ENCODE measurements at regions not wholly inside any gene's neighbourhood (a gene's known extent, or its start where the extent isn't known, plus 50 kb on each side); places are given as distances from the start of the nearest gene placed in this dataset.

DNA sequence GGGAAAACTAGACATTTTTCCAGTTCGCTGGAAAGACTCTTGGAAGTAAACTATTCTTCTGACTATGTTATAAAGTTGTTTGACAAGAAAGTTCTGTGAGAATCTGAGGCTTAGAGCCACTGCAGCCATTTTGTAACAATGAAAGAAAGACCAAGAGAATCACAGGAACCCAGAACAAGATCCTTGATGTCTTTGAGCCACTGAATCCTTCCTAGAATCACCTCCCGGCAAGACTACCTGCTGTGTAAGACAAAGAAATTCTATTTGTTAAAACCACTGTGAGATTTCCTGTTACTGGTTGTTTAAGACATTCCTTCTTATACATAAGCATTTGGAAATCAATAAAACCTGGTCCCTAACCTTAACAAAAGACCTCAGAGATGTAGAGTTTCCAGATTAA is 175.7 kb upstream of the RASGEF1B start:
- no peak overlapping the region for H3K9ac ChIP-seq (ENCODE audit: control insufficient read depth, extremely low read depth, insufficient read depth, low read length)
- DNase-seq (ENCODE audit: low read depth, low spot score) (no peak), FAIRE-seq (no peak)
- no peak for TF ChIP-seq EZH2 (IDR thresholded peaks at IDR 0.05; ENCODE audit: low read length)
- no peak for TF ChIP-seq CTCF (optimal IDR thresholded peaks at IDR 0.05 in 1 of 3, IDR thresholded peaks at IDR 0.05 in 1 of 3, conservative IDR thresholded peaks at IDR 0.05 in 1 of 3; ENCODE audit: extremely low read depth in 1 of 3, insufficient read depth in 2 of 3, low read length in 3 of 3)
- no peak overlapping the region for H3K4me3 ChIP-seq (ENCODE audit: control insufficient read depth in 2 of 3, extremely low read depth in 1 of 3, insufficient read depth in 2 of 3, low read depth in 1 of 3, low read length in 3 of 3)
- H3K27me3 ChIP-seq (ENCODE audit: control insufficient read depth, extremely low read depth, insufficient read depth, low read length): no peaks in the 10 kb centered on the region
- dilution Hi-C loops (cut with MboI; ENCODE audit: extremely low pct_ligation_motif_present, low sequenced_read_pairs): no loop called here
- H3K79me2 ChIP-seq (ENCODE audit: control insufficient read depth, insufficient read depth, low read length): no peaks in the 10 kb centered on the region
- H3K36me3 ChIP-seq (ENCODE audit: control insufficient read depth in 2 of 2, extremely low read depth in 1 of 2, insufficient read depth in 2 of 2, low read length in 2 of 2): no peaks in the 10 kb centered on the region
- H2AFZ ChIP-seq (ENCODE audit: control insufficient read depth, low read length): no peak overlapping the region
- no peaks in the 10 kb centered on the region for H4K20me1 ChIP-seq (ENCODE audit: control insufficient read depth, extremely low read depth, insufficient read depth, low read length)
- no peak overlapping the region for H3K27ac ChIP-seq (ENCODE audit: control insufficient read depth, insufficient read depth, low read length)
- no peaks in the 10 kb centered on the region for H3K9me1 ChIP-seq (ENCODE audit: control insufficient read depth, extremely low read depth, insufficient read depth, low read length)
- no peaks in the 10 kb centered on the region for H3K4me1 ChIP-seq (ENCODE audit: control insufficient read depth, extremely low read depth, insufficient read depth, low read length)
- no peak overlapping the region for H3K4me2 ChIP-seq (ENCODE audit: control insufficient read depth, extremely low read depth, insufficient read depth, low read depth, low read length)
- no peaks in the 10 kb centered on the region for H3K9me3 ChIP-seq (ENCODE audit: control insufficient read depth, low read depth, low read length)

DNA sequence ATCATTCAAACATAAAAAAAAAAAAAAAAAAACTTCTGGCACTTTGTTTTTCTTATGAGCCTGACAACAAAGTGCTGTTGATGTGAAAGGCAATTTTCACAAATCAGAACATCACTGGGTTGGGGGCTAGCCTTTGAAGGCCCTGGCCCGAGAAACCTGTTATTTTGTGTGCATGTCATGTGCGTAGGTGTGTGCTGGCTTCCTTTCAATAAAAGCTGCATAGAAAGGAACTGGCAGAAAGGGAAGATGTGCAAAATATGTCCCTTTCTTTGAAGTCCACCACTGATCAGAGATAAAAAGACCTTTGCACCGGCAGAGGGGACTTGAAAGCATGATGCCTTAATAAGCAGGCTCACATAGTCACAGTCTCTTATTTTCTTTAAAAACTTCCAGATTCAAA is 170.8 kb upstream of the RASGEF1B start:
- no peak for FAIRE-seq
- H3K79me2 ChIP-seq (ENCODE audit: control insufficient read depth, insufficient read depth, low read length): no peaks in the 10 kb centered on the region
- dilution Hi-C loops (cut with MboI; ENCODE audit: extremely low pct_ligation_motif_present, low sequenced_read_pairs): no loop called here

More for the DNA sequence above, 170.8 kb upstream of the RASGEF1B start:
- no peaks in the 10 kb centered on the region for H4K20me1 ChIP-seq (ENCODE audit: control insufficient read depth, extremely low read depth, insufficient read depth, low read length)
- H3K27me3 ChIP-seq (ENCODE audit: control insufficient read depth, extremely low read depth, insufficient read depth, low read length): no peaks in the 10 kb centered on the region
- H3K9ac ChIP-seq (ENCODE audit: control insufficient read depth, extremely low read depth, insufficient read depth, low read length): no peak overlapping the region
- TF ChIP-seq EZH2 (IDR thresholded peaks at IDR 0.05; ENCODE audit: low read length) (no peak), CTCF (optimal IDR thresholded peaks at IDR 0.05 in 1 of 3, IDR thresholded peaks at IDR 0.05 in 1 of 3, conservative IDR thresholded peaks at IDR 0.05 in 1 of 3; ENCODE audit: extremely low read depth in 1 of 3, insufficient read depth in 2 of 3, low read length in 3 of 3) (no peak)
- no peaks in the 10 kb centered on the region for H3K9me3 ChIP-seq (ENCODE audit: control insufficient read depth, low read depth, low read length)
- H3K9me1 ChIP-seq (ENCODE audit: control insufficient read depth, extremely low read depth, insufficient read depth, low read length): no peaks in the 10 kb centered on the region
- H3K4me2 ChIP-seq (ENCODE audit: control insufficient read depth, extremely low read depth, insufficient read depth, low read depth, low read length): no peak overlapping the region
- H3K4me3 ChIP-seq (ENCODE audit: control insufficient read depth in 2 of 3, extremely low read depth in 1 of 3, insufficient read depth in 2 of 3, low read depth in 1 of 3, low read length in 3 of 3): no peak overlapping the region
- no peaks in the 10 kb centered on the region for H3K36me3 ChIP-seq (ENCODE audit: control insufficient read depth in 2 of 2, extremely low read depth in 1 of 2, insufficient read depth in 2 of 2, low read length in 2 of 2)
- no peak overlapping the region for H3K27ac ChIP-seq (ENCODE audit: control insufficient read depth, insufficient read depth, low read length)
- H2AFZ ChIP-seq (ENCODE audit: control insufficient read depth, low read length): no peak overlapping the region
- no peak for DNase-seq (ENCODE audit: low read depth, low spot score)
- no peaks in the 10 kb centered on the region for H3K4me1 ChIP-seq (ENCODE audit: control insufficient read depth, extremely low read depth, insufficient read depth, low read length)

Measured in keratinocyte (primary cell).